ENCODE measurements at regions not wholly inside any gene's neighbourhood (a gene's known extent, or its start where the extent isn't known, plus 50 kb on each side); places are given as distances from the start of the nearest gene placed in this dataset.

- TF ChIP-seq CTCF (IDR thresholded peaks at IDR 0.05): no peak
- TF ChIP-seq POLR2A (IDR thresholded peaks at IDR 0.05): no peak
Measured at GRCh38 chr10:126842356-126842755, 62.9 kb upstream of the DOCK1 start.
